HEK293T (cell line): ENCODE measurements at regions not wholly inside any gene's neighbourhood (a gene's known extent, or its start where the extent isn't known, plus 50 kb on each side); places are given as distances from the start of the nearest gene placed in this dataset.

Source experiments
- BHLHE40 ChIP-seq: fragments of 450-650 bp; IDR thresholded peaks from 2 replicates; pipeline ENCODE4 v1.6.1; 2016; ENCODE audit warnings: mild to moderate bottlenecking, moderate library complexity, borderline replicate concordance
- CTBP1 ChIP-seq: fragments of 450-650 bp; IDR thresholded peaks from 2 replicates; pipeline ENCODE4 v1.6.1; 2016; ENCODE audit warnings: borderline replicate concordance
- FOXA1 ChIP-seq: fragments of 450-650 bp; IDR thresholded peaks from 2 replicates; pipeline ENCODE4 v1.6.1; 2016; ENCODE audit warnings: mild to moderate bottlenecking
- FOXK2 ChIP-seq: fragments of 450-650 bp; IDR thresholded peaks from 2 replicates; pipeline ENCODE4 v1.6.1; 2016; ENCODE audit warnings: mild to moderate bottlenecking
- FOXM1 ChIP-seq: fragments of 450-650 bp; IDR thresholded peaks from 2 replicates; pipeline ENCODE4 v1.6.1; 2017; ENCODE audit warnings: mild to moderate bottlenecking, borderline replicate concordance
- L3MBTL2 ChIP-seq: fragments of 450-650 bp; conservative IDR thresholded peaks from 2 replicates; pipeline ENCODE4 v1.6.1; 2016; ENCODE audit warnings: mild to moderate bottlenecking
- SP1 ChIP-seq: fragments of 450-650 bp; IDR thresholded peaks from 2 replicates; pipeline ENCODE4 v1.6.1; 2017
- SUZ12 ChIP-seq: fragments of 450-650 bp; IDR thresholded peaks from 2 replicates; pipeline ENCODE4 v1.6.1; 2016; ENCODE audit warnings: mild to moderate bottlenecking
- ZNF384 ChIP-seq: fragments of 450-650 bp; IDR thresholded peaks from 2 replicates; pipeline ENCODE4 v1.6.1; 2016

DNA sequence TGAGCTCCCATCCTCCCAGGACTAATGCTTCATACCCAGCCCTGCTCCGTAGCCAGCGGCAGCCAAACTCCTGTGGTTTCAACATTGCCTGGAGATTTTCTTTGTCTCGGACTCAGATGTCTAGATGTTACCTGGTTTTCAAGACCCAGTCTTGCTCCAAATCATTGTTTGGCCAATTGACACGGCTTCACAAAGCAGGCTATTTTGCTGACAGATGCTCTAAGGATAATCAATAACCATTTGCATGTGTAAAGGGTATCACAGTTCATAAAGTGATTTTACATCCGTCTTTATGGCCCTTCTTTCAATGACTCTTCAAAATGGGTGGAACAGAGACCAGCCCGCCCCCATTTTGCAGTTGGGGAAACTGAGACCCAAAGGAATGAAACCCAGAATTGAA is 153.4 kb downstream of the SALL1 start:
- TF ChIP-seq FOXA1 (no peak), SUZ12 (no peak), FOXK2 (no peak), BHLHE40 (no peak), FOXM1 (no peak), CTBP1 (no peak), SP1 (no peak), ZNF384 (no peak), L3MBTL2 (no peak)
